NCI-H345 treated with DMSO at 0.1 percent for 48 hours (cell line): ENCODE measurements at regions not wholly inside any gene's neighbourhood (a gene's known extent, or its start where the extent isn't known, plus 50 kb on each side); places are given as distances from the start of the nearest gene placed in this dataset.
"Not testable (repeated sequence)": the region's sequence is repeated elsewhere in the genome, so short reads cannot be mapped to it uniquely, and the experiment has no call there.

Experiments used
- DNase-seq: peaks from one replicate; lab custom pipeline; 2025; ENCODE audit not compliant: unreplicated experiment; lab: John Stamatoyannopoulos, UW

- DNase-seq = not testable (repeated sequence)
Measured at GRCh38 chr2:198270157-198270556, 465.8 kb downstream of the PLCL1 start.

GRCh38 chr2:198268519-198268918 lies 464.1 kb downstream of the PLCL1 start:
- DNase-seq = no peak

DNA sequence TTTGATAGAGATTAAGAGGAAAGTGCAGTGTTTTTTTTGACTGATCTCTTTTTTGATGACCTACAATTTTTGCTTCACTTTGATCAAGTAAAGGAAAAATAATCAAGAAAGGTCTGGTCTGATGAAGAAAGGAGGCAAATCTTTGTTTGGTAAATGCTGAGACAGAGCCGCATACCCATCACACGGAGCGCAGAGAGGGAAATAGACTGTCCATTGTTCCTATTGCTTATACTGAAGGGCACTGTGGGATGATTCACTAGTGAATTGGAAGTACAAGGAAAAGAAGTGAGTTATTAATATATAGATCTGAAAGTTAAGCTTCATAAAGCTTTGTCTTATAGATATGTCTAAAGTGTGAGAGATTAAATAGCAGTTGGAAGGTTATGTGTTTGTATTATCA lies 455.1 kb downstream of the PLCL1 start:
- no peak for DNase-seq

GRCh38 chr2:198254536-198255090 lies 450.2 kb downstream of the PLCL1 start:
- no peak for DNase-seq

DNA sequence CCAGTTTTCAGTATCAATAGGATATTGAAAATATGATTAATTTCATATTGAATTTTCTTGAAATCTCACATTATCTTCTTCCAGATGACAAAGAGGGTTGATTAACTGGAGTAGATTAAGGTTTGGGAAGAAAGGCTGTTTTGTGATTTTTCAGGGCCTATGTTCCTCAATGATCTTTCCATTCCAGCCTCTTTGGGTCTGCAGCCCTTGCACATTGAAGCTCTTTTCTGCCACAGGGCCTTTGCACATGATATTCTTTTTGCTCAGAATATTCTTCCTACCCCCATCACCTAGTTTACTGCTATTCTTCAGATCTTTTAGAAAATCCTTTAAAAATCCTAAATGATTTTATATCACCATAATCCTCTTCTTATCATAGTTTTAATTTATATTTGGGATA lies 449.6 kb downstream of the PLCL1 start:
- DNase-seq = no peak

GRCh38 chr2:198252472-198252871 lies 448.1 kb downstream of the PLCL1 start:
- DNase-seq = no peak

DNA sequence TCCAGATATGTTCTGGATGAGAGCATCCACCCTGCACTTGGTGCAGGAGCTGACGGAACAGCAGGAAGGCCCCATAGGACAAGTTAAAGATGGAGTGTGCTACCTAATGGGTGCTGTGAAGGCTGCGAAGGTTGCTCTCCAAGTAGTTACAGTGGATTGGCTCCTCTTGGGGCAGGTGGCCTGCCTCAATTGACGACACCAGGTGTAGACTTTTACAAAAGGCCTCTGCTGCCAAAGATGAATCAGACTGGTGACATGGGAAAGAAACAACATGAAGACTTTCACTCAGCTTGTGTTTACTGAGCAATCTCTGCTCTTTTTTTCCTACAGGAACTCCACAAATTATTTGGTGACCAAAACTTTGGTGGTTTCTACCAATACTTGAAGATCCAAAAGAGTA lies 437.7 kb downstream of the PLCL1 start:
- DNase-seq = no peak

GRCh38 chr2:198238429-198238828 lies 434.0 kb downstream of the PLCL1 start:
- DNase-seq = no peak

- DNase-seq = no peak
Measured at GRCh38 chr2:198236338-198236737, 431.9 kb downstream of the PLCL1 start.

DNA sequence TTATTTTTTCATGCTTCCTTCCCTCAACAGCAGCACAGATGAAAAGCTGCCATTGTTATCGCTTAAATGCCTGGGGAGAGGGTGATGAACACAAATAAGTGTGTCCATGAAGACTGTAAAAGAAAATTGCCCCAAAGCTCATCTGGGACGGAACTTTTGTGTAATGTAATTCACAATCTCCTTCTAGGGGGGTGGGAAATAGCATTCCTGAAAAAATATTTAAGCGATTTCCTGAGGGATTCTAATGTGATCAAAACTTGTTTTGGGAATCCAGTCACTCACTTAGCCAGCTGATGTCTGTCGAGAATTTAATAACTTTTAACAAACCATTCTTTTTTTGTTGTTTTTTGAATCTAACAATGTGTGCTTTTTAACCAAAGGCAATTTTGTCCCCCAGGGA lies 427.9 kb downstream of the PLCL1 start:
- DNase-seq = no peak

GRCh38 chr2:198231562-198231961 lies 427.2 kb downstream of the PLCL1 start:
- DNase-seq = no peak

DNA sequence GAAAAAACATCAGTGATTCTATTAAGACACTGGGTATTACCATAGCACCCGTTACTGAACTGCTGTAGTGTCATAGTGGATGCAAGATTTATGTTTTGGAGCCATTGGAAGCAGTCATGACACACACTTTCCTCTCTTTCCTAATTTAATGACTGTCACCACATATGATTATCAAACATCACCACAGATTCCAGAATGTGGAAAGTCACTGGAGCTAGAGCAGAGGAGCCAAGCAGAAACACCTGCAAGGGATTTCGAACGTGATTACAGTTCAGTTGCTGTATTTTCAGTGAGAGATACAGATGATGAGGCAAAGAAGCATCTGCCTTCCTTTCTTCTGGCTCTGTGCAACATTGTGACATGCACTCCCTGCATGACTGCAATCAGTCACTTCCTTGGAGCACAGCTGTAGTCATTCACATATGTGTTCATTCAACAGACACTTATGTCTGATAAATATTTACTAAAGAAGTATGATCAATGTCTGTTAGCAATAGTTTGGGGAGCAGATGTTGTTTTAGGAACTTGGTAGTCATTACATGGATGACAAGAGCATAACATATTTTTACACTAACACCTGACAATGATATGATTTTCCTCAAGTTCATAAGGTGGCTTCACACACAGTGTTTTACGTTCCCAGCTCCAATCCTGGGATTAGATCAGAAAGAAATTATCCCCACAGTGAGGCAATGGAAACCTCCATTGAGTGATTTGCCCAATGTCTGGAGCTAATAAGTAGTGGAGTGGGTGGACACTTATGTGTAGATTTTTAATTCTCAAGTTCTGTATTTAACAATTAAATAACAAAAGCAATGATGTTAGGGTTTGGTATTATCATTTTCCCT lies 416.6 kb downstream of the PLCL1 start:
- no peak for DNase-seq

DNA sequence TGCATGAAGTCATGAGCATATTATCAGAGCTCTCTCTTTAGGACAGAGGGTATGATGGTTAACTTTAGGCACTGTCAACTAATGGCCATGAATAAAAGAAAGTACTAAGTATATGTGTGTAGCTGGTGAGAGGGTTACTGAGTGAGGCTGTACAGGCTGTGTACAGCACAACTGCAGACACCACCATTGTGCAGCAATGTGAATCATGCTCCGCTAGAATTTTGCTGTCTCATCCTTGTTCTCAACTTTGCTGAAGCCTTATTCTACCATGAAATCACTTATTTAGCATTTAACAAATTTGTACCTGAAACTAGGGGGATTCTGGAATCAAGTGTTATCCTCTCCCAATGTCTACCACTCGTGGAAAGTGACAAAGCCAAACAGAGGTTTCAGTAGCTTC lies 414.9 kb downstream of the PLCL1 start:
- DNase-seq = no peak

DNA sequence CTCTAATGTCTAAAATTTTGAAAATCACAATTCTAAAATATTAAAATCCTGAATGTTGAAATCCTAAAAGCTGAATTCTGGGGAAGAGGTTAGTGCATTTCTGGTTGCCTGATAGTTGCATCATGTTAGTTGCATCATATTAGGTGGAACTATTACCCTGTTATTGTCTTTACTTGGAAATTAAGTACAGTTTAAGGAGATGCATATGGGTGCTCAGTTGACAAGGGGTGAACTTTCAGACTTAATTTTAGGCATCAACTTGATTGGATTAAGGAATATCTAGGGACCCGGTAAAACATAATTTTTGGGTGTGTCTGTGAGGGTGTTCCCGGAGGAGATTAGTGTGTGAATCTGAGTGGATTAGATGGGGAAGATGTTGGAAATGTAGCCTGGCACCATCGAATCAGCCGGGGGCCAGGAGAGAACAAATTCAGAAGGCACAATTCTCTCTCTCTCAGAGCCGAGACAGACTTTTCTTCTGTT lies 409.8 kb downstream of the PLCL1 start:
- DNase-seq = no peak

DNA sequence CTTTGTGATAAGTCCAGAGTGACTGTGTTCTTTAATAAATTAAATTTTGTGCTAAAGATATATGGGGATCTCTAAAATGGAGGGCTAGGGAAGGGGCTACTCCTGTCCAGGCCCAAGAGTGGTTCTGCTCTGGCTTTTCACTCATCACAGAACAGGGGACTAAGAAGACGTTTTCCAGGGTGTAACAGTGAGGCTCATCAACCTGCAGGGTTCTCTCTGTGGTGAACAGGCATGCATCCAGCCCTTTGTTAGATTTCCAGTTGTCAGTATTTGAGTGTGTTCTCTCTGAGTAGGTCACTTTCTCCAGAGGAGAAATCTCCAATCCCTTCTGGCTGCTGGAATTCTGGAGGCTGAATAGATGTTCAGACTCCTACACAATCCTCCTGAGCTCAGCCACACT lies 408.9 kb downstream of the PLCL1 start:
- DNase-seq = no peak

DNA sequence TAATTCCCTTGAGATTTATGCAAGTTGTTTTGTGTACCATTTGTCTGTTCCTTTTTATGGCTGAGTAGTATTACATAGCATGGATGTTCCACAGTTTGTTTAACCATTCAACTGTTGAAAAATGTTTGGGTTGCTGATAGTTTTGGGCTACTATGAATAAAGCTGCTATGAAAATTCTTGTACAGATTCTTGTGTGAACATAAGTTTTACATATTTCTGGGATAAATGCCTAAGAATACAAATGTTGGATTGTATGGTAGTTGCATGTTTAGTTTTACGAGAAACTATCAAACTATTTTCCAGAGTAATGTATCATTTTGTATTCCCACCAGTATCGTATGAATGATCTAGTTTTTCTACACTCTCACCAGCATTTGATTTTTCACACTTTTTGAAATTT lies 407.3 kb downstream of the PLCL1 start:
- no peak for DNase-seq

DNA sequence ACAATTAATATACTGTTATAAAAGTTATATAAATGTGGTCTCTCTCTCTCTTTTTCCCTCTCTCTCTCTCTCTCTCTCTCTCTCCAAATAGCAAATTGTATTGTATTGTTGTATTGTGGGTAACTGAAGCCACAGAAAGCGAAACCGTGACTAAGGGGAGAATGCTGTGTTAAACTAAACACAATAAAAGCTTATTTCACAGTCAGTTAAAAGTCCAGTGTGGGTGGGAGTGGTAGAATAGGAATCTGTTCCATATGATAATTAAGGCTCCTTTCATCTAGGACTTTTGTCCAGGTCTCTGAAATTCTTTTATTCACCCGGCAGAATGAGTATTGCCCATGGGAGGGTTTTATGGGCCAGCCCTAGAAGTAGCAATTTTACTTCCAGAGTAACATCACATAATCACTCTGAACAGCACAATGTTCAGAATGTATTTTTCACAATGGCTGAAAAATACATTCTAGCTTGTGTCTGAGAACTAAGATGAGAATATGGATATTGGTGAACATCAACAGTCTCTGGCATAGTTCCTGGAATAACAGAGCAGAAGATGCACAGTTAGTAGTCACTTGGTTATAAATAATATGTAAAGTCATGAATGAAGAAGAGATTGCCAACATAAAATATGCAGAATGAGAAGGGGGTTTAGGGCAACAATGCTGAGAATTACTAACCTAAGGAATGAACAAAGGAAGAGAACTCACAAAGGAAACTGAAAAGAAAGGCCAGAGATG lies 399.1 kb downstream of the PLCL1 start:
- no peak for DNase-seq
